Loucy (cell line): ENCODE measurements at regions not wholly inside any gene's neighbourhood (a gene's known extent, or its start where the extent isn't known, plus 50 kb on each side); places are given as distances from the start of the nearest gene placed in this dataset.

Experiments used
- H2AFZ ChIP-seq: fragments of 200-600 bp; sonication (generic); 2 replicates; pipeline ENCODE4 v1.6.0; 2016; ENCODE audit warnings: antibody characterized with exemption, mild to moderate bottlenecking, low read length, moderate library complexity
- H3F3A ChIP-seq: fragments of 200-600 bp; 2 replicates; pipeline ENCODE4 v1.6.0; 2016; ENCODE audit warnings: antibody characterized with exemption, low read depth, mild to moderate bottlenecking
- H3K27me3 ChIP-seq: fragments of 200-600 bp; sonication (generic); 2 replicates; pipeline ENCODE4 v1.6.1; 2014; ENCODE audit warnings: low read length, mild to moderate bottlenecking; ENCODE audit not compliant: insufficient read depth, poor library complexity, severe bottlenecking
- H3K36me3 ChIP-seq: fragments of 200-600 bp; sonication (generic); 2 replicates; pipeline ENCODE4 v1.6.1; 2016; ENCODE audit warnings: low read length; ENCODE audit not compliant: insufficient read depth
- H3K4me1 ChIP-seq: fragments of 200-600 bp; sonication (generic); 2 replicates; pipeline ENCODE4 v1.5.1; 2014; ENCODE audit warnings: low read length, mild to moderate bottlenecking; ENCODE audit not compliant: insufficient read depth, poor library complexity, severe bottlenecking
- H3K4me2 ChIP-seq: fragments of 200-600 bp; sonication (generic); 2 replicates; pipeline ENCODE4 v1.6.0; 2014; ENCODE audit warnings: antibody characterized with exemption, low read length, low read depth, mild to moderate bottlenecking; ENCODE audit not compliant: poor library complexity, severe bottlenecking
- H3K4me3 ChIP-seq: fragments of 200-600 bp; sonication (generic); 2 replicates; pipeline ENCODE4 v1.5.1; 2014; ENCODE audit warnings: low read length, mild to moderate bottlenecking, mixed read lengths; ENCODE audit not compliant: poor library complexity, severe bottlenecking
- H3K79me2 ChIP-seq: fragments of 200-600 bp; sonication (generic); 2 replicates; pipeline ENCODE4 v1.6.1; 2014; ENCODE audit warnings: low read length; ENCODE audit not compliant: insufficient read depth
- H3K9ac ChIP-seq: fragments of 200-600 bp; sonication (generic); 2 replicates; pipeline ENCODE4 v1.6.0; 2014; ENCODE audit warnings: mild to moderate bottlenecking, low read depth, low read length, moderate library complexity; ENCODE audit not compliant: poor library complexity, severe bottlenecking
- H3K9me2 ChIP-seq: fragments of 200-600 bp; sonication (generic); replicated peaks from 2 replicates; pipeline ENCODE4 v1.6.1; 2016; ENCODE audit warnings: low read depth, low read length, mixed read lengths
- H3K9me3 ChIP-seq: fragments of 200-600 bp; sonication (generic); 2 replicates; pipeline ENCODE4 v1.6.1; 2014; ENCODE audit warnings: mild to moderate bottlenecking, antibody characterized with exemption, low read length, low read depth; ENCODE audit not compliant: insufficient read depth
- H4K20me1 ChIP-seq: fragments of 200-600 bp; sonication (generic); 2 replicates; pipeline ENCODE4 v1.6.0; 2014; ENCODE audit warnings: antibody characterized with exemption, low read length, mild to moderate bottlenecking; ENCODE audit not compliant: insufficient read depth, poor library complexity, severe bottlenecking
- EZH2phosphoT487 ChIP-seq: fragments of 200-600 bp; IDR thresholded peaks from 2 replicates; pipeline ENCODE4 v1.6.1; 2018; ENCODE audit warnings: antibody characterized with exemption, mild to moderate bottlenecking, moderate library complexity, borderline replicate concordance
- TF ChIP-seq, protein P1 (sequence below): fragments of 200-600 bp; sonication (generic); conservative IDR thresholded peaks from 2 replicates; pipeline ENCODE4 v1.5.1; 2014; ENCODE audit warnings: mild to moderate bottlenecking, antibody characterized with exemption, low read length

DNA sequence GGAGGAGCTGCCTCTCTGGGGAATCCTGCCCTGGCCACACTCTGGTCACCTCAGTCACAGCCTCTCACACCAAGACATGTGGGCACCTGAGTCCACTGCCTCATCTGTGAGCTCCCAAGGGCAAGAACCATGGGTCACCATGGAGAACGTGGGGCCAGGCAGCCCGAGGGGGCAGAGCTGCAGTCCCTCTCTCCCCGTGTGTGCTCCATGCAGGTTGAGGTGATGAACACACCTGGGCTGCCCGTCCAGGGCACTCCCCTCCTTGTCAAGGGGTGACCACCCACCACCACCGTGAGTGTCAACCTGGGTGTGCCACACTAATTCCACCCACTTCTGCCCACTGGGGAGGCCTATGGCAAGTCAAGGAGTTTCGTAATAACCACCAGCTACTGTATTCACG, 159.6 kb upstream of the RAB6C start:
- H3F3A ChIP-seq = no peaks in the 10 kb centered on the region
- H3K4me1 ChIP-seq = no peaks in the 10 kb centered on the region
- no peaks in the 10 kb centered on the region for H3K9me2 ChIP-seq
- no peaks in the 10 kb centered on the region for H3K27me3 ChIP-seq
- H4K20me1 ChIP-seq = no peaks in the 10 kb centered on the region
- TF ChIP-seq EZH2phosphoT487 = no peak
- TF ChIP-seq, protein P1, sequence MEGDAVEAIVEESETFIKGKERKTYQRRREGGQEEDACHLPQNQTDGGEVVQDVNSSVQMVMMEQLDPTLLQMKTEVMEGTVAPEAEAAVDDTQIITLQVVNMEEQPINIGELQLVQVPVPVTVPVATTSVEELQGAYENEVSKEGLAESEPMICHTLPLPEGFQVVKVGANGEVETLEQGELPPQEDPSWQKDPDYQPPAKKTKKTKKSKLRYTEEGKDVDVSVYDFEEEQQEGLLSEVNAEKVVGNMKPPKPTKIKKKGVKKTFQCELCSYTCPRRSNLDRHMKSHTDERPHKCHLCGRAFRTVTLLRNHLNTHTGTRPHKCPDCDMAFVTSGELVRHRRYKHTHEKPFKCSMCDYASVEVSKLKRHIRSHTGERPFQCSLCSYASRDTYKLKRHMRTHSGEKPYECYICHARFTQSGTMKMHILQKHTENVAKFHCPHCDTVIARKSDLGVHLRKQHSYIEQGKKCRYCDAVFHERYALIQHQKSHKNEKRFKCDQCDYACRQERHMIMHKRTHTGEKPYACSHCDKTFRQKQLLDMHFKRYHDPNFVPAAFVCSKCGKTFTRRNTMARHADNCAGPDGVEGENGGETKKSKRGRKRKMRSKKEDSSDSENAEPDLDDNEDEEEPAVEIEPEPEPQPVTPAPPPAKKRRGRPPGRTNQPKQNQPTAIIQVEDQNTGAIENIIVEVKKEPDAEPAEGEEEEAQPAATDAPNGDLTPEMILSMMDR = no peak
- H2AFZ ChIP-seq = no peak overlapping the region
- no peaks in the 10 kb centered on the region for H3K36me3 ChIP-seq
- no peak overlapping the region for H3K4me3 ChIP-seq
- no peaks in the 10 kb centered on the region for H3K79me2 ChIP-seq
- H3K4me2 ChIP-seq = no peak overlapping the region
- H3K9ac ChIP-seq = no peak overlapping the region
- peaks cover 6% of the 10 kb centered on the region; the same call in 1 of the 2 replicates for H3K9me3 ChIP-seq

GRCh38 chr2:129820908-129821307, 158.6 kb upstream of the RAB6C start:
- Histone ChIP-seq H3K36me3 (no peaks in the 10 kb centered on the region), H3K4me1 (no peaks in the 10 kb centered on the region), H2AFZ (no peak overlapping the region), H3K9ac (no peak overlapping the region), H3K4me3 (no peak overlapping the region), H3F3A (no peaks in the 10 kb centered on the region), H3K27me3 (no peaks in the 10 kb centered on the region), H4K20me1 (no peaks in the 10 kb centered on the region), H3K79me2 (no peaks in the 10 kb centered on the region), H3K9me2 (no peaks in the 10 kb centered on the region), H3K4me2 (no peak overlapping the region), H3K9me3 (no peaks in the 10 kb centered on the region; the same call in 1 of the 2 replicates)
- no peak for TF ChIP-seq EZH2phosphoT487
- TF ChIP-seq, protein P1 = no peak

- Histone ChIP-seq H3K9me2 (no peaks in the 10 kb centered on the region), H3K36me3 (no peaks in the 10 kb centered on the region), H3K9me3 (no peaks in the 10 kb centered on the region), H3K9ac (no peak overlapping the region), H3K79me2 (no peaks in the 10 kb centered on the region), H4K20me1 (no peaks in the 10 kb centered on the region), H3K27me3 (no peaks in the 10 kb centered on the region), H2AFZ (no peak overlapping the region), H3F3A (no peaks in the 10 kb centered on the region), H3K4me1 (no peaks in the 10 kb centered on the region), H3K4me3 (no peak overlapping the region), H3K4me2 (no peak overlapping the region)
- TF ChIP-seq EZH2phosphoT487 = no peak
- TF ChIP-seq, protein P1 = no peak
Measured at GRCh38 chr2:129821445-129821844, 158.0 kb upstream of the RAB6C start.
